ENCODE measurements at regions not wholly inside any gene's neighbourhood (a gene's known extent, or its start where the extent isn't known, plus 50 kb on each side); places are given as distances from the start of the nearest gene placed in this dataset.

GRCh38 chr6:166005944-166006899, 161.4 kb downstream of the TBXT start:
- TF ChIP-seq EZH2 (IDR thresholded peaks at IDR 0.05) (no peak), POLR2AphosphoS5 (IDR thresholded peaks at IDR 0.05; ENCODE audit: borderline replicate concordance, low read depth, low read length) (no peak), FOXP2 (optimal IDR thresholded peaks at IDR 0.05; ENCODE audit: control extremely low read depth, extremely low read length, insufficient read depth) (no peak)

Measured in SK-N-MC (cell line).